ENCODE measurements at regions not wholly inside any gene's neighbourhood (a gene's known extent, or its start where the extent isn't known, plus 50 kb on each side); places are given as distances from the start of the nearest gene placed in this dataset.

- no peak for DNase-seq
Observed at GRCh38 chr4:32394255-32394654, 1674.1 kb downstream of the PCDH7 start.

GRCh38 chr4:32396507-32397070, 1676.4 kb downstream of the PCDH7 start:
- DNase-seq = no peak

- DNase-seq = no peak
Observed at GRCh38 chr4:32400870-32401269, 1680.7 kb downstream of the PCDH7 start.

GRCh38 chr4:32417113-32417704, 1697.0 kb downstream of the PCDH7 start:
- no peak for DNase-seq

GRCh38 chr4:32423267-32423666, 1703.1 kb downstream of the PCDH7 start:
- DNase-seq = no peak

- no peak for DNase-seq
Observed at GRCh38 chr4:32425243-32425642, 1705.1 kb downstream of the PCDH7 start.

- DNase-seq = no peak
Observed at GRCh38 chr4:32427566-32427965, 1707.4 kb downstream of the PCDH7 start.

GRCh38 chr4:32429151-32429550, 1709.0 kb downstream of the PCDH7 start:
- DNase-seq = no peak

GRCh38 chr4:32435308-32435707, 1715.1 kb downstream of the PCDH7 start:
- no peak for DNase-seq

GRCh38 chr4:32436816-32437215, 1716.6 kb downstream of the PCDH7 start:
- DNase-seq = no peak

- no peak for DNase-seq
Observed at GRCh38 chr4:32440391-32440790, 1720.2 kb downstream of the PCDH7 start.

GRCh38 chr4:32454482-32454881, 1734.3 kb downstream of the PCDH7 start:
- no peak for DNase-seq

GRCh38 chr4:32455231-32455630, 1735.1 kb downstream of the PCDH7 start:
- DNase-seq = no peak

- no peak for DNase-seq
Observed at GRCh38 chr4:32460972-32461371, 1740.8 kb downstream of the PCDH7 start.

- DNase-seq = no peak
Observed at GRCh38 chr4:32462944-32463343, 1742.8 kb downstream of the PCDH7 start.

GRCh38 chr4:32470087-32470585, 1750.0 kb downstream of the PCDH7 start:
- no peak for DNase-seq

- no peak for DNase-seq
Observed at GRCh38 chr4:32472918-32473317, 1752.7 kb downstream of the PCDH7 start.

- no peak for DNase-seq
Observed at GRCh38 chr4:32475710-32476109, 1755.5 kb downstream of the PCDH7 start.

- DNase-seq = no peak
Observed at GRCh38 chr4:32477518-32477917, 1757.3 kb downstream of the PCDH7 start.

- no peak for DNase-seq
Observed at GRCh38 chr4:32485956-32486355, 1765.8 kb downstream of the PCDH7 start.

- no peak for DNase-seq
Observed at GRCh38 chr4:32488690-32489089, 1768.5 kb downstream of the PCDH7 start.

- DNase-seq = no peak
Observed at GRCh38 chr4:32499171-32499570, 1779.0 kb downstream of the PCDH7 start.

GRCh38 chr4:32503241-32503640, 1783.1 kb downstream of the PCDH7 start:
- no peak for DNase-seq

GRCh38 chr4:32506067-32506466, 1785.9 kb downstream of the PCDH7 start:
- no peak for DNase-seq

GRCh38 chr4:32519060-32519459, 1798.9 kb downstream of the PCDH7 start:
- no peak for DNase-seq

All from CD4-positive, alpha-beta T cell treated with Interleukin-17A for 1 hour (primary cell).